IMR-90 (cell line): ENCODE measurements at regions not wholly inside any gene's neighbourhood (a gene's known extent, or its start where the extent isn't known, plus 50 kb on each side); places are given as distances from the start of the nearest gene placed in this dataset.

Source experiments
- ATAC-seq: fragments of 200-7000 bp; cut with Tn5 transposase; 2 replicates; pipeline ENCODE4 v1.9.1; 2020; ENCODE audit warnings: low read depth, mild to moderate bottlenecking, moderate library complexity
- BruUV-seq: library from RNA; stranded (reverse); fragments of 400-500 nt; replicated peaks from 2 replicates; lab custom pipeline; 2021; lab: Mats Ljungman, UMichigan
- CTCF ChIA-PET: fragments of 300-600 bp; formaldehyde crosslinking; extraction: SDS; loops from one replicate; lab custom pipeline; 2021; ENCODE audit warnings: antibody characterized with exemption; lab: Yijun Ruan, JAX
- POLR2A ChIA-PET: fragments of 300-600 bp; sonication (Branson Sonifier 250); formaldehyde crosslinking; loops from one replicate; lab custom pipeline; 2022; ENCODE audit warnings: antibody characterized with exemption; ENCODE audit not compliant: unreplicated experiment; lab: Charles Lee
- DNase-seq: peaks from one replicate; pipeline ENCODE4 v3.0.0; 2013
- H2AFZ ChIP-seq: replicated peaks from 2 replicates; pipeline ENCODE3; 2013; ENCODE audit warnings: low read length, mild to moderate bottlenecking; ENCODE audit not compliant: poor library complexity
- H2AK5ac ChIP-seq: 2 replicates; pipeline ENCODE4 v1.6.1; 2013; ENCODE audit warnings: low read depth, low read length, inconsistent platforms
- H2AK9ac ChIP-seq: replicated peaks from 2 replicates; pipeline ENCODE3; 2013; ENCODE audit warnings: mild to moderate bottlenecking, low read depth, low read length, moderate library complexity; ENCODE audit not compliant: poor library complexity
- H2BK120ac ChIP-seq: 2 replicates; pipeline ENCODE4 v1.6.1; 2013; ENCODE audit warnings: low read depth, low read length, inconsistent platforms
- H2BK15ac ChIP-seq: 3 replicates; pipeline ENCODE4 v1.6.1; 2013; ENCODE audit warnings: low read depth, low read length, inconsistent platforms
- H2BK20ac ChIP-seq: 2 replicates; pipeline ENCODE4 v1.6.1; 2013; ENCODE audit warnings: low read depth, mild to moderate bottlenecking, inconsistent platforms, low read length, moderate library complexity
- H2BK5ac ChIP-seq: 2 replicates; pipeline ENCODE4 v1.6.1; 2013; ENCODE audit warnings: mild to moderate bottlenecking, low read depth, low read length, inconsistent platforms; ENCODE audit not compliant: poor library complexity, severe bottlenecking
- H3K14ac ChIP-seq: replicated peaks from 2 replicates; pipeline ENCODE4 v1.6.1; 2013; ENCODE audit warnings: low read depth, low read length, inconsistent platforms
- H3K18ac ChIP-seq: 2 replicates; pipeline ENCODE4 v1.6.1; 2013; ENCODE audit warnings: low read depth, low read length, control low read depth
- H3K23ac ChIP-seq: 2 replicates; pipeline ENCODE4 v1.6.1; 2013; ENCODE audit warnings: low read depth, low read length, inconsistent platforms
- H3K27ac ChIP-seq: 2 replicates; pipeline ENCODE4 v1.5.1; 2013; ENCODE audit warnings: mild to moderate bottlenecking, control low read depth, low read length; ENCODE audit not compliant: insufficient read depth
- H3K27me3 ChIP-seq: 2 replicates; pipeline ENCODE4 v1.6.1; 2013; ENCODE audit warnings: low read length; ENCODE audit not compliant: control insufficient read depth, insufficient read depth
- H3K36me3 ChIP-seq: 2 replicates; pipeline ENCODE4 v1.6.1; 2013; ENCODE audit warnings: low read length, mixed read lengths; ENCODE audit not compliant: control insufficient read depth, insufficient read depth
- H3K4ac ChIP-seq: 2 replicates; pipeline ENCODE4 v1.6.1; 2013; ENCODE audit warnings: low read depth, low read length, inconsistent platforms
- H3K4me1 ChIP-seq: 2 replicates; pipeline ENCODE4 v1.6.1; 2013; ENCODE audit warnings: low read length, mixed read lengths; ENCODE audit not compliant: control insufficient read depth, insufficient read depth
- H3K4me2 ChIP-seq: 2 replicates; pipeline ENCODE4 v1.6.1; 2013; ENCODE audit warnings: low read depth, mild to moderate bottlenecking, control low read depth, low read length, moderate library complexity
- H3K4me3 ChIP-seq: 2 replicates; pipeline ENCODE4 v1.5.1; 2013; ENCODE audit warnings: low read depth, mild to moderate bottlenecking, control low read depth, low read length, moderate library complexity; ENCODE audit not compliant: insufficient read depth
- H3K56ac ChIP-seq: 2 replicates; pipeline ENCODE4 v1.6.1; 2013; ENCODE audit warnings: low read length, inconsistent platforms; ENCODE audit not compliant: insufficient read depth; ENCODE audit errors: extremely low read depth
- H3K79me1 ChIP-seq, 2 experiments: 2 replicates each; pipeline ENCODE4 v1.6.1; 2013; ENCODE audit warnings: low read length in 2 of 2, inconsistent platforms in 1 of 2, low read depth in 1 of 2
- H3K9ac ChIP-seq: 2 replicates; pipeline ENCODE4 v1.6.1; 2013; ENCODE audit warnings: low read depth, low read length, control low read depth
- H3K9me1 ChIP-seq: 2 replicates; pipeline ENCODE4 v1.6.1; 2013; ENCODE audit warnings: low read length, inconsistent platforms; ENCODE audit not compliant: insufficient read depth
- H3K9me3 ChIP-seq: 2 replicates; pipeline ENCODE4 v1.6.1; 2013; ENCODE audit warnings: low read length; ENCODE audit not compliant: control insufficient read depth, insufficient read depth
- H4K20me1 ChIP-seq: 2 replicates; pipeline ENCODE4 v1.6.1; 2013; ENCODE audit warnings: low read length, inconsistent platforms; ENCODE audit not compliant: insufficient read depth
- H4K5ac ChIP-seq: 2 replicates; pipeline ENCODE4 v1.6.1; 2013; ENCODE audit warnings: mild to moderate bottlenecking, low read depth, low read length, control low read depth
- H4K8ac ChIP-seq, 2 experiments: 2 replicates each; pipeline ENCODE4 v1.6.1; 2013; ENCODE audit warnings: low read depth in 2 of 2, low read length in 2 of 2, control low read depth in 1 of 2, inconsistent platforms in 1 of 2
- H4K91ac ChIP-seq: 2 replicates; pipeline ENCODE4 v1.6.1; 2013; ENCODE audit warnings: low read depth, low read length, inconsistent platforms; ENCODE audit not compliant: insufficient read depth
- BHLHE40 ChIP-seq: fragments of 150-350 bp; IDR thresholded peaks from 2 replicates; pipeline ENCODE4 v1.6.1; 2016; ENCODE audit warnings: mild to moderate bottlenecking, low read depth, low read length
- CEBPB ChIP-seq: IDR thresholded peaks from 2 replicates; pipeline ENCODE4 v1.6.1; 2012; ENCODE audit warnings: low read depth, low read length, improper control_type of control experiment
- CHD1 ChIP-seq: IDR thresholded peaks from 2 replicates; pipeline ENCODE4 v1.6.1; 2012; ENCODE audit warnings: low read depth, low read length, improper control_type of control experiment
- FOS ChIP-seq: fragments of 150-350 bp; IDR thresholded peaks from 2 replicates; pipeline ENCODE4 v1.6.1; 2016; ENCODE audit warnings: low read depth, low read length
- MAFK ChIP-seq: IDR thresholded peaks from 2 replicates; pipeline ENCODE4 v1.6.1; 2012; ENCODE audit warnings: low read depth, low read length, improper control_type of control experiment
- MAZ ChIP-seq: IDR thresholded peaks from 2 replicates; pipeline ENCODE4 v1.6.1; 2012; ENCODE audit warnings: low read depth, mild to moderate bottlenecking, low read length, improper control_type of control experiment, moderate library complexity, borderline replicate concordance
- MXI1 ChIP-seq: IDR thresholded peaks from 2 replicates; pipeline ENCODE4 v1.6.1; 2012; ENCODE audit warnings: low read depth, mild to moderate bottlenecking, low read length, moderate library complexity, borderline replicate concordance
- NFE2L2 ChIP-seq: fragments of 150-350 bp; IDR thresholded peaks from 2 replicates; pipeline ENCODE4 v1.6.1; 2016; ENCODE audit warnings: low read depth, mild to moderate bottlenecking, low read length
- POLR2A ChIP-seq: IDR thresholded peaks from 2 replicates; pipeline ENCODE4 v1.6.1; 2012; ENCODE audit warnings: mild to moderate bottlenecking, low read depth, low read length
- RAD21 ChIP-seq: IDR thresholded peaks from 2 replicates; pipeline ENCODE4 v1.6.1; 2012; ENCODE audit warnings: low read length, improper control_type of control experiment
- RCOR1 ChIP-seq: IDR thresholded peaks from 2 replicates; pipeline ENCODE4 v1.6.1; 2012; ENCODE audit warnings: mild to moderate bottlenecking, low read length, improper control_type of control experiment; ENCODE audit not compliant: insufficient replicate concordance
- RFX5 ChIP-seq: IDR thresholded peaks from 2 replicates; pipeline ENCODE4 v1.8.0; 2012; ENCODE audit warnings: low read depth, mild to moderate bottlenecking, low read length, moderate library complexity
- SMC3 ChIP-seq: fragments of 150-350 bp; IDR thresholded peaks from 2 replicates; pipeline ENCODE4 v1.6.1; 2016; ENCODE audit warnings: low read depth, mild to moderate bottlenecking, antibody characterized with exemption, low read length, moderate library complexity
- WGBS, 2 experiments: methylation state at CpG; one replicate each; pipeline versions ENCODE4 v1.1.5 to v1.1.7; 2013; ENCODE audit warnings: missing lambda C conversion rate in 2 of 2; ENCODE audit not compliant: insufficient read length in 1 of 2; ENCODE audit errors: extremely low coverage in 2 of 2; 5-methylcytosine and 5-hydroxymethylcytosine counted together
- dilution Hi-C: fragments of 300-500 bp; cut with HindIII; formaldehyde crosslinking; loops from one replicate; pipeline ENCODE4 v1.14.3; 2018; ENCODE audit warnings: low sequenced_read_pairs; ENCODE audit not compliant: unreplicated experiment
- in situ Hi-C: fragments of 300-500 bp; cut with MboI; formaldehyde crosslinking; loops from 3 replicates; pipeline ENCODE4 v1.14.3; 2019; ENCODE audit warnings: low sequenced_read_pairs, inconsistent platforms, mixed read lengths
- intact Hi-C: fragments of 100-400 bp; cut with micrococcal nuclease; formaldehyde crosslinking; loops from 2 replicates; pipeline ENCODE4 v1.10.0; 2022
- TF ChIP-seq, protein P1 (sequence below): fragments of 150-350 bp; IDR thresholded peaks from 2 replicates; pipeline ENCODE4 v1.6.1; 2017; ENCODE audit warnings: mild to moderate bottlenecking, antibody characterized with exemption, low read length, low read depth
- TF ChIP-seq, protein P2 (sequence below): conservative IDR thresholded peaks from 2 replicates; pipeline ENCODE4 v1.5.1; 2012; ENCODE audit warnings: mild to moderate bottlenecking, low read depth, low read length, improper control_type of control experiment
- TF ChIP-seq, protein P3 (sequence below): fragments of 150-350 bp; IDR thresholded peaks from 2 replicates; pipeline ENCODE4 v1.6.1; 2016; ENCODE audit warnings: low read depth, mild to moderate bottlenecking, low read length, moderate library complexity, borderline replicate concordance

DNA sequence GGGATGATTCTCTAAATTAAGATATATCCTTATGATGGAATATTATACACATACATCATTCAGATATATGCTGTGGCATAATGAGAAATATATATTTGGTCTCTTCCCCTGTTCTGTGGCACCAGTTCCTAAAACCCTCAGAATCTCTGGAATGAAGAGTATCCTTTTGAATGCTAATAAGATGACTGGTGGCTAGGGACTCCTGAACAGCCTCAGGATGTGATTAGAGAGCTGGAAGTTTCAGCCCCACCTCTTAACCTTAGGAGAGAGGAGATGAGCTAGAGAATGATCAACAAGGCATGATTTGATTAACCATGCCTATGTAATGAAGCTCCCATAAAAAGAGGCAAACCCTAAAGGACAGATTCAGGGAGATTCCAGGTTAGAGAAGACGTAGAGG, 632.0 kb downstream of the IQCM start:
- Histone ChIP-seq H4K5ac (no peak overlapping the region), H4K8ac (no peak overlapping the region), H3K4me1 (no peaks in the 10 kb centered on the region), H4K91ac (no peak overlapping the region), H3K9ac (no peak overlapping the region), H3K79me1 (no peaks in the 10 kb centered on the region), H3K18ac (no peak overlapping the region), H3K4me2 (no peak overlapping the region), H2BK120ac (no peak overlapping the region), H2BK15ac (no peak overlapping the region), H2AFZ (no peak overlapping the region), H2AK9ac (no peak overlapping the region), H3K9me1 (no peaks in the 10 kb centered on the region), H3K14ac (no peak overlapping the region), H2BK5ac (no peak overlapping the region), H3K27ac (no peak overlapping the region), H3K23ac (no peak overlapping the region), H3K27me3 (no peaks in the 10 kb centered on the region), H3K56ac (no peak overlapping the region), H3K4ac (no peak overlapping the region), H4K20me1 (no peaks in the 10 kb centered on the region), H2AK5ac (no peak overlapping the region), H3K4me3 (no peak overlapping the region), H2BK20ac (no peak overlapping the region), H3K9me3 (no peaks in the 10 kb centered on the region), H3K36me3 (no peaks in the 10 kb centered on the region)
- CTCF ChIA-PET: no interaction called here
- POLR2A ChIA-PET: no interaction called here
- ATAC-seq (peak; percentile 48), DNase-seq (no peak)
- intact Hi-C loops: no loop called here
- in situ Hi-C loops: no loop called here
- WGBS, 2 experiments: no CpG with 5 or more reads among the region's 1 CpG
- no TSS peak for BruUV-seq
- TF ChIP-seq MAFK: no peak
- no peak for TF ChIP-seq FOS
- TF ChIP-seq POLR2A: no peak
- no peak for TF ChIP-seq CEBPB
- TF ChIP-seq SMC3: no peak
- no peak for TF ChIP-seq MAZ
- no peak for TF ChIP-seq CHD1
- TF ChIP-seq RCOR1: no peak
- TF ChIP-seq, protein P1, sequence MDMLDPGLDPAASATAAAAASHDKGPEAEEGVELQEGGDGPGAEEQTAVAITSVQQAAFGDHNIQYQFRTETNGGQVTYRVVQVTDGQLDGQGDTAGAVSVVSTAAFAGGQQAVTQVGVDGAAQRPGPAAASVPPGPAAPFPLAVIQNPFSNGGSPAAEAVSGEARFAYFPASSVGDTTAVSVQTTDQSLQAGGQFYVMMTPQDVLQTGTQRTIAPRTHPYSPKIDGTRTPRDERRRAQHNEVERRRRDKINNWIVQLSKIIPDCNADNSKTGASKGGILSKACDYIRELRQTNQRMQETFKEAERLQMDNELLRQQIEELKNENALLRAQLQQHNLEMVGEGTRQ: no peak
- TF ChIP-seq, protein P2, sequence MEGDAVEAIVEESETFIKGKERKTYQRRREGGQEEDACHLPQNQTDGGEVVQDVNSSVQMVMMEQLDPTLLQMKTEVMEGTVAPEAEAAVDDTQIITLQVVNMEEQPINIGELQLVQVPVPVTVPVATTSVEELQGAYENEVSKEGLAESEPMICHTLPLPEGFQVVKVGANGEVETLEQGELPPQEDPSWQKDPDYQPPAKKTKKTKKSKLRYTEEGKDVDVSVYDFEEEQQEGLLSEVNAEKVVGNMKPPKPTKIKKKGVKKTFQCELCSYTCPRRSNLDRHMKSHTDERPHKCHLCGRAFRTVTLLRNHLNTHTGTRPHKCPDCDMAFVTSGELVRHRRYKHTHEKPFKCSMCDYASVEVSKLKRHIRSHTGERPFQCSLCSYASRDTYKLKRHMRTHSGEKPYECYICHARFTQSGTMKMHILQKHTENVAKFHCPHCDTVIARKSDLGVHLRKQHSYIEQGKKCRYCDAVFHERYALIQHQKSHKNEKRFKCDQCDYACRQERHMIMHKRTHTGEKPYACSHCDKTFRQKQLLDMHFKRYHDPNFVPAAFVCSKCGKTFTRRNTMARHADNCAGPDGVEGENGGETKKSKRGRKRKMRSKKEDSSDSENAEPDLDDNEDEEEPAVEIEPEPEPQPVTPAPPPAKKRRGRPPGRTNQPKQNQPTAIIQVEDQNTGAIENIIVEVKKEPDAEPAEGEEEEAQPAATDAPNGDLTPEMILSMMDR: no peak
- TF ChIP-seq BHLHE40: no peak
- TF ChIP-seq NFE2L2: no peak
- no peak for TF ChIP-seq RAD21
- TF ChIP-seq, protein P3, sequence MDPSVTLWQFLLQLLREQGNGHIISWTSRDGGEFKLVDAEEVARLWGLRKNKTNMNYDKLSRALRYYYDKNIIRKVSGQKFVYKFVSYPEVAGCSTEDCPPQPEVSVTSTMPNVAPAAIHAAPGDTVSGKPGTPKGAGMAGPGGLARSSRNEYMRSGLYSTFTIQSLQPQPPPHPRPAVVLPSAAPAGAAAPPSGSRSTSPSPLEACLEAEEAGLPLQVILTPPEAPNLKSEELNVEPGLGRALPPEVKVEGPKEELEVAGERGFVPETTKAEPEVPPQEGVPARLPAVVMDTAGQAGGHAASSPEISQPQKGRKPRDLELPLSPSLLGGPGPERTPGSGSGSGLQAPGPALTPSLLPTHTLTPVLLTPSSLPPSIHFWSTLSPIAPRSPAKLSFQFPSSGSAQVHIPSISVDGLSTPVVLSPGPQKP: no peak
- TF ChIP-seq RFX5: no peak
- TF ChIP-seq MXI1: no peak
- dilution Hi-C loops: no loop called here
